WTC11 (cell line): ENCODE measurements at regions not wholly inside any gene's neighbourhood (a gene's known extent, or its start where the extent isn't known, plus 50 kb on each side); places are given as distances from the start of the nearest gene placed in this dataset.

ENCODE experiments used
- AFF4 ChIP-seq: sonication (generic); formaldehyde crosslinking; IDR thresholded peaks from 2 replicates; pipeline ENCODE4 v1.8.1; 2023; ENCODE audit warnings: mild to moderate bottlenecking, missing genetic modification reagents, borderline replicate concordance
- ATF3 ChIP-seq: sonication (generic); formaldehyde crosslinking; conservative IDR thresholded peaks from 2 replicates; pipeline ENCODE4 v1.8.1; 2022; ENCODE audit warnings: mild to moderate bottlenecking, missing genetic modification reagents
- CTCF ChIP-seq: fragments of 200-600 bp; IDR thresholded peaks from 2 replicates; pipeline ENCODE4 v1.8.0; 2022; ENCODE audit warnings: antibody characterized with exemption
- E2F4 ChIP-seq: sonication (generic); formaldehyde crosslinking; IDR thresholded peaks from 2 replicates; pipeline ENCODE4 v1.8.1; 2022; ENCODE audit warnings: low read depth, mild to moderate bottlenecking, moderate library complexity, missing genetic modification reagents, borderline replicate concordance
- ELF4 ChIP-seq: sonication (generic); formaldehyde crosslinking; IDR thresholded peaks from 2 replicates; pipeline ENCODE4 v1.8.1; 2022; ENCODE audit warnings: low read depth, mild to moderate bottlenecking, moderate library complexity, missing genetic modification reagents
- FOXP1 ChIP-seq: sonication (generic); formaldehyde crosslinking; IDR thresholded peaks from 2 replicates; pipeline ENCODE4 v1.8.0; 2022; ENCODE audit warnings: missing genetic modification reagents, mild to moderate bottlenecking, moderate library complexity, borderline replicate concordance
- IRF2 ChIP-seq: sonication (generic); formaldehyde crosslinking; IDR thresholded peaks from 2 replicates; pipeline ENCODE4 v1.8.0; 2022; ENCODE audit warnings: low read depth, missing genetic modification reagents, borderline replicate concordance
- NR1H2 ChIP-seq: sonication (generic); formaldehyde crosslinking; IDR thresholded peaks from 2 replicates; pipeline ENCODE4 v1.9.0; 2021; ENCODE audit warnings: mild to moderate bottlenecking, moderate library complexity, missing genetic modification reagents
- NR2C2 ChIP-seq: sonication (generic); formaldehyde crosslinking; IDR thresholded peaks from 2 replicates; pipeline ENCODE4 v1.8.0; 2022; ENCODE audit warnings: mild to moderate bottlenecking, missing genetic modification reagents
- SMAD3 ChIP-seq: sonication (generic); formaldehyde crosslinking; IDR thresholded peaks from 2 replicates; pipeline ENCODE4 v1.8.0; 2022; ENCODE audit warnings: missing genetic modification reagents, mild to moderate bottlenecking, borderline replicate concordance
- USF2 ChIP-seq: sonication (generic); formaldehyde crosslinking; IDR thresholded peaks from 2 replicates; pipeline ENCODE4 v1.8.1; 2023; ENCODE audit warnings: mild to moderate bottlenecking, missing genetic modification reagents, moderate library complexity
- ZBTB43 ChIP-seq: sonication (generic); formaldehyde crosslinking; IDR thresholded peaks from 2 replicates; pipeline ENCODE4 v1.8.1; 2023; ENCODE audit warnings: mild to moderate bottlenecking, missing genetic modification reagents
- ZSCAN18 ChIP-seq: fragments of 250-450 bp; sonication (Bioruptor Pico); IDR thresholded peaks from 2 replicates; pipeline ENCODE4 v2.1.2; 2022; ENCODE audit warnings: mild to moderate bottlenecking, moderate library complexity

GRCh38 chr2:217658806-217659205 is 344.0 kb downstream of the TNS1 start:
- TF ChIP-seq ATF3 = no peak
- no peak for TF ChIP-seq CTCF
- no peak for TF ChIP-seq NR2C2 (CRISPR knock-in tag)
- no peak for TF ChIP-seq FOXP1 (CRISPR knock-in tag)
- TF ChIP-seq IRF2 = no peak
- no peak for TF ChIP-seq AFF4 (CRISPR knock-in tag)
- TF ChIP-seq USF2 = no peak
- no peak for TF ChIP-seq NR1H2
- TF ChIP-seq ELF4 (CRISPR knock-in tag) = no peak
- TF ChIP-seq ZBTB43 (CRISPR knock-in tag) = no peak
- no peak for TF ChIP-seq ZSCAN18
- no peak for TF ChIP-seq SMAD3 (CRISPR knock-in tag)
- no peak for TF ChIP-seq E2F4
